Stimulated activated CD8-positive, alpha-beta memory T cell treated with anti-CD3 and anti-CD28 coated beads, Interleukin-7, amount 100 ng/mL, for 1 hour (primary cell): ENCODE measurements at regions not wholly inside any gene's neighbourhood (a gene's known extent, or its start where the extent isn't known, plus 50 kb on each side); places are given as distances from the start of the nearest gene placed in this dataset.

Experiments used
- DNase-seq, 2 donors: peaks; one replicate each; pipeline ENCODE4 v3.0.0-alpha.2; 2020; ENCODE audit warnings: low read depth in 2 of 2

DNA sequence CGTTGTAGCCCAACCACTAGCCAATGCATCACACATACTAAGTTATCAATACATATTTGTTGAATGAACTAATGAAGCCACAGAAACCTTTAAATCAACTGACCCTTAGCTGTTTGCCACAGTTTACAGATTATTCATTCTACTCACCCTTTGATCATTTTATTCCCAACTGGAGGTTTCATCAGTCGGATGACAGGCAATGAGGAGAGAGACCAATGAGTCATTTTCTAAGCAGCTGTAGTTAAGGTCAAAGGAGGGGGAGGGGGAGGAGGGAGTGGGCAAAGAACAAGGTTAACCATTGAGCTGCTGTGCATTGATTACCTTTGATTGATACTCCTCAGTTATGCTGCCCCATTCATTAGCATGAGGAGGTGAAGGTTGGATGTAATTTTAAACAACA is 469.5 kb downstream of the VRK1 start:
- no peak for DNase-seq

DNA sequence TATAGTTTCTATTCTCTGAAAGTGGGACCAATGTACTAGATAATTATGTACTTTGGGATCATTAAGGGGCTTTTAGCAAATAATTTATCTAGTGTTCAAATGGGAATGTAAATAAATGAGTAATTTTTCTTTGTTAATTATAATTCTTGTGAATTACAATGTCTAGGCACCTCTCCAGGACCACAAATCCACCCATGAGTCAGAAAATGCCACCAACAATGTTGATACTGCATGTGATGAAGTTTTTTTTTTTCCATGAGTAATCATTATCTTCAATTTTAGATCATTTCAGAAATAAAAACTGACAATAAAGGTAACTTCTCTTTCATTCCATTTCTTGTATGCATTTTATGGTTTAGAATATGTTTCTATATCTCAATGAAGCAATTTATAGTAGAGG is 470.3 kb downstream of the VRK1 start:
- no peak for DNase-seq

DNA sequence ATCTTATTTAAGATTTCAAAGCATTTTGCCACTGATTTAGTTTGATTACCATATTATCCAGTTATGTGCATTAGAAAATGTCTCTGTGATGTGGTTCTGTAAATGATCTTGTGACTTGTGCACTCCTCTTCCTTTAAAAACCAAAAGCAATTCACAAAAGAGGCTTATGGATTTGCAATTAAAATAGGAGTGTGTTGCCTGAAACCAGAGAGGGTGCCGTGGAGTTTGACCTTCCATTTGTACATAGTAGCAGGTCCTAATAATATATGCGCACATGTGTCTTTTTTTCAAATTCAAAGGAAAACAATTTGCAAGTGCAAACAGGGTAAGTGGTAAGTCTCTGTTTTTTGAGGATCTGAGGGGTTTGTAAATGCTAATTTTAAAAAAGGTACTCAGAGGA is 470.9 kb downstream of the VRK1 start:
- DNase-seq, result no peak

- no peak for DNase-seq
These were observed 473.1 kb downstream of the VRK1 start for GRCh38 chr14:97270308-97270707.

- DNase-seq, result no peak
These were observed 474.3 kb downstream of the VRK1 start for GRCh38 chr14:97271451-97271960.

DNA sequence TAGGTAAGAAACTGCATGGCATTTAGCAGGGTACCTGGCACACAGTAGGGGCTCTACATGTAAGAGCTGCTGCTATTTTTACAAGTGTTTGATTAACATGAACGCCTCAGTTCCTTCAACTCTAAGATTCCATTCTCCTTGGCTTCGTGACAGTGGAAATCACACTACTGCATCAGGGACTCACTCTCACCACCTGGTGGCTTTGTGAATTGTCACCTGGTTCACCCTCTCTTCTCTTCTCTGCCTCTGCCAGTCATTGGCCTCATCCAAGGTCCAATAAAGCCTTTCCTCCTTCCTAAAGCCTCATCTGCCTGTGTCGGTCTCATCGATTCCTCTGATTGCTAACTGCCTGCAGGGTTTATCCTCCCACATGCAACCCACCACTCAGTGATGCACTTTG is 476.4 kb downstream of the VRK1 start:
- no peak for DNase-seq

GRCh38 chr14:97274626-97275025 is 477.4 kb downstream of the VRK1 start:
- DNase-seq, result no peak

GRCh38 chr14:97275276-97275675 is 478.1 kb downstream of the VRK1 start:
- no peak for DNase-seq

- DNase-seq, result no peak
These were observed 479.4 kb downstream of the VRK1 start for GRCh38 chr14:97276573-97276972.

DNA sequence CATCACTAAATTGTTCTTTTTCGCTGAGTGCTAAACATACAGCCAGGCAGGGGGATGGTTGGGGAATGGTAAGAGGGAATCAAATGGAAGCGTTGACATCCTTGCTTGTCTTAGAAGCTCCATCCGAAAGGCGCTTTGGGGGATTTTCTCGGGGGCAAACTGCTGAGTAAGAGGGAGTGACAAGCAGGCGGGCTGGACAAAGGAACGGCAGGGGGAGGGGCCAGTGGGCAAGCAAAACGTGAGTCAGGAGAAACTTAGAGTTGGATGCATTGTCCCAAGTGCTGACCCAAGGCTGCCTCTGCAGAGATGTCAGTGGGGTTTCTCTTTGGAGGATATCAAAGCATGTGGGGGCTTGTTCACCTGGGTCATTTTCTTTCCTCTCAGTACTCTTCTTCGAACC is 480.5 kb downstream of the VRK1 start:
- DNase-seq, result no peak

DNA sequence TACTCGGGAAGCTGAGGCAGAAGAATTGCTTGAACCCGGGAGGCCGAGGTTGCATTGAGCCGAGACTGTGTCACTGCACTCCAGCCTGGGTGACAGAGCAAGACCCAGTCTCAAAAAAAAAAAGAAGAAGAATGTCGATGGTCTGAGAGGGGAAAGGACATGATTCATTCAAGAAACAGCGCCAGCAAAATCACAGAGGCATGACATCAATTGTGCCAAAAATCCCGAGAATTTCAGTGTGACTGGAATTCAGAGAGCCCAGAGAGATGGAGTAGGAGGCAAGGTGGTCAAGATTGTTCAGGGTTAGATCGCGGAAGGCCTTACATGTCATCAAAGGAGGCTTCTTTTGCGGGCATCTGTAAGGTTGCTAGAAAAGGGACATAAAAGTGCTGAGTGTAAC is 483.3 kb downstream of the VRK1 start:
- no peak for DNase-seq

- no peak for DNase-seq
These were observed 484.6 kb downstream of the VRK1 start for GRCh38 chr14:97281741-97282140.

DNA sequence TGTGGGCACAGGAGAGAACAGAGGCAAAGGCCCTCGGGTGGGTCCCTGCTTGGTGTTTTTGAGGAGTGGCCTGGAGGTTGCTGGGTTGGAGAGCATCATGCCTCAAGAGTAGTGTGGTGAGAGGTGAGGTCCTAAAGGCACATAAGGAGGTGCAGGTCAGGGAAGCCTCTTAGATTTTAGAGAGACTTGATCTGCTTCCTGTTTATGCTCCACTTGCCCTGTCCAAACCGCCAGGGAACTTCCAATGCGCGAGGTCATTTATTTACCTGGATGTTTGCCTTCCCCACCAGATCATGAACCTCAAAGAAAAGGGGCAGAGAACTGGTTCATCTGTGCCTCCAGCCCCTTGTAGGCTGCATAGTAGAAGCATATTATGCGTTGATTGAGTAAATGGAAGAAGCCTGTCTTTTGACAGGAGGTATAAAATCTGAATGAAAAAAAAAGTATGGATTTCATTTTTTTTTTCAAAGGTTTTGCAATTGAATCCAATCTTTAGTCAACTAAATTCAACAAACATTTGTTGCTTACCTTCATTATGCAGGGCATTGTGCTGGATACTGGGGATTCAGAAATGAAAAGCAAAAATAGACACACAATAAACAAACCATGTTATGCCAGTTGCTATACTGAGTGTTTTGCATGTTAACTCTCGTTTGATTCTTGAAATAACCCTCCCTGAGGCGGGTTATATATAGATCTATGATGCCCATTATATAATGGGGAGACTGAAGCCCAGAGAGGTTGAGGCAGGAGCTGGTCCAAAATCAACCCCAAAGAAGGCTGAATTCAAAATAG is 485.2 kb downstream of the VRK1 start:
- DNase-seq, result no peak

- no peak for DNase-seq
These were observed 485.8 kb downstream of the VRK1 start for GRCh38 chr14:97283005-97283403.

- DNase-seq, result no peak
These were observed 486.2 kb downstream of the VRK1 start for GRCh38 chr14:97283426-97283825.

- no peak for DNase-seq
These were observed 486.7 kb downstream of the VRK1 start for GRCh38 chr14:97283841-97284240.

GRCh38 chr14:97287956-97288355 is 490.8 kb downstream of the VRK1 start:
- no peak for DNase-seq

DNA sequence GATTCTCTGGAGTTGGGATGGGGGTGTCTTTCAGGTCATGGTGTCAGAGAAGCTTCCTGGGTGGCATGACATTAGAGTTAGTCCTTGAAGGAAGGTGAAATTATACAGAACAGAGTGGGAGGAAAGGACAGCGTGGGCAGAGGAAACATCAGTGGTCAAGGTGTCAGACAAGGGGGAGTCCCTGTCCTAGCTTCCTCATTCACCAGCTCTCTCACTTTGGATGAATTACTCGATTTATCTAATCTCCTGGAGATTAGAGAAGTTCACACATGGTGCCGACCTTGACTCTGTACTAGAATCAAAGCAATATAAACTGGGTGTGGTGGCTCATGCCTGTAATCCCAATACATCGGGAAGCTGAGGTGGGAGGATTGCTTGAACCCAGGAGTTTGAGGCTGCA is 492.9 kb downstream of the VRK1 start:
- DNase-seq, result no peak

DNA sequence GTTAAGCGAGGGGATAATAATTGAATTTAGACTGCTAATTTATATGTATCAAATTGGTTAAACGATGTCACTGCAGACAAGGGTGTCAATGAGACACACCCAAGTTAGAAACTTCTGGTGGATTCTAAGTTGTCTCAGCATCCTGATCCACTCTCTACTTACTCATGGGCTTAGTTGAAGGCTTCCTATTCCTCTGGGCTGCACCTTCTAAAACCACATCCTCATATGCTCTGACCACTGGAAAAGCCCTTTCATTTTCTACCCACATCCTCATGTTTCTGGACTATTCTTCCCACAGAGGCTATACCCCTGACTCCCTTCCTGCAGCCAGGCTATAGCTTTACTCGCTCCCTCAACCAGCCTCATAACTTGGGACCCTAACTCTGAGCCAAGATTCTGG is 493.8 kb downstream of the VRK1 start:
- DNase-seq, result no peak

DNA sequence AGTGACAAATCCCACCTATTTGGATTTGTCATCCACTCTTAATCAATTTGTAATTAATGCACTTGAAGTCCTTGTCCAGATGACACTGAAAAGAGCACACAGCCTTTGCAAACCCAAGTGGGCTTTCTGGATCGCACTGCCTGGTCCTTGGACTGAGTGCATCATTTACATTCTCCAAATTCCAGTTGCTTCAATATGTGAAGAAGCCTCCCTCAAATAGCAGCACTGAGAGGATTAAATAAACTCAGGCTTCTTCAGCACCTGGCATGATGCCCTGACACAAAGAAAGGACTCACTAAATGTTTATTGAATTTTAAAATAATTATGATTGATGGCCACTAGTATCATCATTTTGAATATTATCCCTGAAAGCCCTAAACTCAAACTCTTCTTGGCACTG is 496.5 kb downstream of the VRK1 start:
- no peak for DNase-seq

- no peak for DNase-seq
These were observed 498.0 kb downstream of the VRK1 start for GRCh38 chr14:97295108-97295710.

DNA sequence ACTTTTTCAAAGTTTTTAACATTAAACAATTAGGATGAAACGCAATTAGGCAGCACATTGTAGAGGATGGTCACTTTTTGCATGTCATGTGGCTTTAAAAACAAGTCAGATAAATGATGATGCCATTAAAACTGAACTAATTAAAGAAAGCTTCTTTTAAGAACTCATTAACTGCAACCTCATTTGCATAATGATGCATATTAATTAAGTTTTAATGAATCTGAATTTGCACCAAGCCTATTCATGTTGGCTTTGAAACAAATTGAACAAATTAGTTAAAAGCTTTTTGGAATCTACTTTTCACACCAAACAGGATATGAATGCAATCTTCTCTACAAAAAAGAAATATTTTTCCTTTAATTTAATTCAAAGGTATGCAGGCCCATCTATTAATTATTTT is 499.0 kb downstream of the VRK1 start:
- DNase-seq, result no peak

DNA sequence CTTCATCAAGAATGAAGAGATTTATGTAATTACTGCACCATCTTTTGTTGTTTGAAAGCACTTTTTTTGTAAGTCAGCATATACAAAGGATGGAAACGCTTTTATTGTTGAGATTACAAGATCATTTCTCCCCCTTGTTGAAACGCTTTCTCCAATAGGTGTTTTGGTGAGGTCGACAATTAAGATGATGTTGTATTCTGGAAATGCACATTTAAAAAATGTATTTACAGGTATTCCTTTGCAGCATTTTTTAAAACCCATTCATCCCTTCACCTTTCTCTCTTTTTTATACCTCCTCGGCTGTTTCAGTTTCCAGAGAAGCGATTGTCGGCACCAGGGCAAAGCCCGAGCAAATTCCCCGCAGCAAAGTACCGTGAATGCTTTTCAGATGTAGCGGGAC is 499.9 kb downstream of the VRK1 start:
- DNase-seq, result no peak

GRCh38 chr14:97298331-97298730 is 501.1 kb downstream of the VRK1 start:
- DNase-seq, result no peak
